Islet precursor cell (in vitro differentiated cells): ENCODE measurements at regions not wholly inside any gene's neighbourhood (a gene's known extent, or its start where the extent isn't known, plus 50 kb on each side); places are given as distances from the start of the nearest gene placed in this dataset.

Experiments used
- DNase-seq: peaks from one replicate; pipeline ENCODE4 v3.0.0-alpha.2; 2018

DNA sequence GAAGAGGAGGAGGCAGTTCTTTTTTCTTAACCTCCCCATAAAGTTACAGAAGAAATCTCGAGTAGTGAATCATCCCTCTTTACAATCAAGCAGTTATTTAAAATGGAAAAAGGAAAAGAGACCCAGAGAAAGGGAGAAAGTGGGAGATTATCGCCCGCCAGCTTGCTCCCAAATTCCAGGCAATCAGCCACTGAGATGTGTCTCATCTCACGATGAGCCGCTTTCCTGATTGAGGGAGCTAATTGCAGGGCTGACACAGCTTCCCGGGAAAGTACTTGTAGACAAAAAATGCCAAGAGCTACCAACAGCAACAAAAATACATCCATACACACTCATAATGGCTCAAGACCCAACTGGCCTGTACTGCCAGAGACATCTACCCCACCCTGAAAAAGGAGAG lies 191.6 kb upstream of the ZC3H12A start:
- DNase-seq = no peak

DNA sequence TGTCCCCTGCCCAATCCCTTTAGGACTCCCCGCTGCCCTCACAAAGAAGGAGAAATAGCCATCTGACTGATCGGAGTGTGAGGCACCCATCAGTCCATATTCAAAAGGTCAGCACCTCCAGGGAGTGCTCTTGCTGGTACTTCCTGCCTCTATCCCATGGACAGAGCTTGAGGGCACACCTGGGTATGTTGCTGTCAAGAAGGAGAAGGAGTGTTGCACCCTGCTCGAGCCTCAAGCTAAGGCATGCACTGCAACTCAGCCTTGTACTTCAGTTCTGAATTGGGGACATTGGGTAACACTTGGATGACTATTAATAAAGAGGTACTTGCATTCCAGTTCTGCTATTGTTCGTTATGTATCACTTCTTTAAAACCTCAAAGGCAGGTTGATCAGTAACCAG lies 190.3 kb upstream of the ZC3H12A start:
- no peak for DNase-seq

DNA sequence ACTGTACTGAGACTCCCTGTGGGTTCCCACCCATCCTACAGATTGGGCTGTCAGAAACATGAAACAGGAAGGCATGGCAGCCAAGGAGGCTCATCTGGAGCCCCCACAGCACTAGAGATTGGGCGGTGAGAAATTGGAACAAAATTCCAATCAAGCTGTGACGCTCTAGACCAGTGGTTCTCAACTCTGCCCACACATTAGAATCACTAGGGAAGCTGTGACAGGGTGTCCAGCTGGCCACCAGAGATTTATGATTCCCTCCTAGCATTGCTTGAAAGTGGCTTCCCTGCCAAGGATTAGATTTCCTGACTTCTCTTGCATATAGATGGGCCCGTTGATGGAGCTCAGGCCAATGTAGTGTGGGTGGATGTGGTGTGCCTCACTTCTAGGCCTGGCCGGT lies 187.5 kb upstream of the ZC3H12A start:
- no peak for DNase-seq

DNA sequence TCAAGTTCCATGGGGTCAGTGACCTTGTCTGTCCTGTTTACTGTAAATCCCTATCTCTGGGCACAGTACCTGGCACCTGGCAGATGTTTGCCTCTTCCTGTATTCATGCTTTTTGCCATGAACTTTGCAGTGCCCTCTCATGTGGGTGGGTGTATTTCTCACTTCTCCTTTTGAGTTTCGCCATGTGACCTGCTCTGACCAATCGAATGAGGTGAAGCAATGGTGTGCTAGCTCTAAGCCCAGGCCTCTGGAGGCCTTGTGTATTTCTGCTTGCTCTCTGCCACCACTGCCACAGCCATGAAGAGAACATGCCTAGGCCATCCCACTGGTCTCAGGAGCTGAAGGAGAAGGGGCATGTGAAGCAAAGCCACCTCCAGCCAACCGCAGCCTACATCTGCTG lies 185.5 kb upstream of the ZC3H12A start:
- no peak for DNase-seq

DNA sequence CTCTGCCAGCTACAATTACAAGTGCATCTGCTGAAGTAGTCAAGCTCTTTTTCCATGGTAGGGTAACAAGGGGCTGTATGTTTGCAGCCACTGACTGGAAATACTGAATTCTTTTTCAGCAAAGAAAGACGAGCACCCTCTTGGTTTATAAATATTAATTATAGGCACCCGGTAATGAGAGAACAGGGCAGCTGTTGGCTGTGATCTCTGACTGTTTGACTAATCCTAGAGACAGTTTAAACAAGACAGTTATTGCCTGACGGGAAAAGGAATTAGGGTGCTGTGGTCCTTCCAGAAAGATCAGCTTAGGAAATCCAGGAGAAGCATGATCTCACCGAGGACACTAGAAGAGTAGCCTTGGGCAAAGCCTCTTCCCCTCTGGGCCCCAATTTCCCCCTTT lies 183.7 kb upstream of the ZC3H12A start:
- DNase-seq = no peak

DNA sequence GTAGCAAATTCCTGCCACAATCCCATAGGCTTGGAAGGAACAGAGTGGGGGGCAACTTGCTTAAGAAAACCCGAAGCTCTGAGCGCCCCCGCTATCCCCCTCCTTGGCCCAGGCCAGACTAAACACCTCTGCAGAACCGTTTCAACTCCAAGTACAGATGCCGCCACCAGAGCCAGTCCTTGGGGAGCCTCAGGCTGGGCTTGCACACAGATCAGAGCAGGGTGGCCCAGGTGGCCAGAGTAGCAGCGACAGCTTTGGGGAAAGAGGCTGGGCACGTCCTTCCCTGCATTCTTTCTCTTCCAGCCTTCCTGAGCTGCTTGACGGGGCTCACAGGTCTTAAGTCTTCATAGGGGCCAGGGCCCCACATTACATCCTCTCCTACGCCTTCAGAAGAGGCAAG lies 181.6 kb upstream of the ZC3H12A start:
- no peak for DNase-seq

DNA sequence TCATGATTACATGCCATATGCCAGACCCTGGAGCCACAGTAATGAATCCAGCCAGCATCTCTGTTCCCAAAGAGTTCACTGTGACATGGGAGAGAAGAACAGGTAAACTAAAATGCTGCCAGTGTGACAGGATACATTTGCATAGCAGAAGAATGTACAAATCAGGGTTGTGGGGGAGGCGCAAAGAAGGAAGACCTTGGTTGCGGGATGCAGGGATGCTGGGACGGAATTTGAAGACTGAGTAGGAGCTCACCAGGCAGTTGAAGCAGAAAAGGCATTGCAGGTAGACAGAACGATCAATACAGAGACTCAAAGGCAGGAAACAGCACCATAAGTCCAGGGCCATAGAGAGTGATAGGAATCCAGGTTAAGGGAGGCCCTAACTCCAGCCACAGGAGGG lies 180.3 kb upstream of the ZC3H12A start:
- DNase-seq = no peak

DNA sequence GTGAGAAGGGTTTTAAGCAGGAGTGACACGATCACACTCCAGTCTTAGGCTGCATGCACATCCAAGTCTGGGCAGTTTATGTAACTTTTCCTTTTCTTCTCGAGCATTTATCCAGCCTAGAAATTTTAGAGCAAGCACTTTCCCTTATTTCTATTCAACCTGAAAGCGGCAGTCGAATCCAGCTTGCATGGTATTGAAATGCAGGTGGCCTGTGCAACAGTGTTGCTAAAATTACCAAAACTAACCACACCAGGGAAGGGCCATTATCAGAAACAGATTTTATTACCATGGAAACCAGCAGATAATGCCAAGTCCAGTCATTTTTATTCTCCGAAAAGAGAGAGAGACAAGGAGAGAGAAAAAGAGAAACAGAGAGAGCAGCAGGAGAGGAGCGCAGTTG lies 179.9 kb upstream of the ZC3H12A start:
- DNase-seq = no peak

DNA sequence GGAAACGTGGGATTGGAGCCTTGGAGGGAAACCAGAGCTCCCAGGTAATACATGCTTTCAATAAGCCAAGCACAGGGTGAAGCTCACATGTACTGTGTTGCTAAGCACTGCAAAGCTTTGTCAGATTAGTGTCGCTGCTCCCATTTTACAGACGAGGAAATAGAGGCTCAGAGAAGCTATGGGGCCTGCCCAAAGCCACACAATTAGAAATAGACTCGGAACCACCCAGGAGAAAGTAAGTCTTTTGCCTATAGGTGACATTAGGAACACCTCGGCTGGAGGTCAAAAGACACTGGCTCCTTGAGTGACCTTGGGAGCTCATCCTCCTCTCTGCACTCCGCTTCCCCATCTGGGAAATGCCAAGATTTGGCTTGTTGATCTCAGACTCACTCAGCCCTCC lies 175.6 kb upstream of the ZC3H12A start:
- DNase-seq = no peak

DNA sequence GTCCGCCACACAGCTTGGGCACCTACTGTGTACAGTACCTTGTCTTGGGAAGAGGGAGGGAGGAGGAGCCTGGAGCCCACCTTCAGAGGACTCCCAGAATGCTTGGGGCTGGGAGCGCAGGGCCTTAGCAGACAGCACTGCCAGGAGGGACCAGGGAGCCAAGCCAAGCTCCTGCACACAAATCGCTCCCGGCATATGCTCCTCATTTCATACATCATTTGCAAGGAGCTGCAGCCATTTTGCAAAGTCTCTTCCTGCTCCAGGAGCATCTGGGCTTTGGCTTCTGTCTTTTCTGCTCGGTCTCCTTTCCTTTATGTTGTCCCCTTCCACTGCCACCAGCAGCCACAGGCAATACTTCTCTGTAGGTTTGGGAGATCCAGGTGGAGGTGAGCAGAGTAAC lies 175.2 kb upstream of the ZC3H12A start:
- no peak for DNase-seq

DNA sequence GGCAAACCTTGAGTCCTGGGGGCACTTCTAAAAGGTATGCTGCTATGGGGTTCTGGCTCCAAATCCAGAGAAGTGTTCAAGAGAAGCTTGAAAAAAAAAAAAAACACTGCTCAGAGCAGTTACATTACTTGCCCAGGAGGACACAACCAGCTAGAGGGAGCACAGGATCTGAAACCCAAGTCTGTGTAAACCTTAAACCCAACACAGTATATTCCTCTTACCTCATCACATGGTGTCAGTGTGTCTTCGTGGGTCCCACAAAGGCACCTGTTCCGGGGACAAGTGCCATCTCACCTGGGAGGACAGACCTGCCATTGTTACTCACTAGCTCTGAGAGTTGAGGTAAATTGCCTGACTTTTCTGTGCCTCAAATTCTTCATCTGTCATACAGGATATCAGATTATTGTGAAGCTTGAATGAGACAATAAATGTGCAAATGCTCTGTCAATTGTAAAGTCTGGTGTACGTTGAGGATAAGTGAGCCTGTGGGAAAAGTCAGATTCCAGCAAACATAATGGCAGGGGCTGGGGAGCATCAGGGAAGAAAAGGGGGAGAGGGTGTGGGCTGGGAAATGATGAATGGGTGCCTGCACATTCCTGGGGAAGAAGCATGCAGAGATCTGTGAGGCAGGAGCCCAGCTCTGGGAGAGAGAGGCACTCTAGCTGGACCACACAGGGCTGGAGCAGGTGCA lies 170.4 kb upstream of the ZC3H12A start:
- no peak for DNase-seq

DNA sequence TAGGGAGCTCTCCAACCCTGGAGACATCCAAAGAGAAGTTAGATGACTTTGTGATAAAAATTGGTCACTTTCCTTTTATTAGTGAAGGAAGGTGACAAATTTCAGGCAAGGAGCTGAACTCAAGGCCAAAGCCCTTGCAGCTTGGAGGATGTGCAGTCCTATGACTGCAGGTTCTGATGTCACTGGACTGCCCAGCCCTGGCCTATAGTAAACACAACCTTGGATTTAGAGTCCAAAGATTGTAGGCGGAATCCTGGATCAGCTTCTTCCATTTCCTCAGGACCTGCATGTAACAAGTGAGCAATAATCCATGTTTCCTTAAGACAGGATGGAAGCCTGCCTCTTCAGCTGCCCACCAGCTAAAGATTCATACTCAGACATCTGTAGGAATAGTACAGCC lies 169.3 kb upstream of the ZC3H12A start:
- DNase-seq = no peak

DNA sequence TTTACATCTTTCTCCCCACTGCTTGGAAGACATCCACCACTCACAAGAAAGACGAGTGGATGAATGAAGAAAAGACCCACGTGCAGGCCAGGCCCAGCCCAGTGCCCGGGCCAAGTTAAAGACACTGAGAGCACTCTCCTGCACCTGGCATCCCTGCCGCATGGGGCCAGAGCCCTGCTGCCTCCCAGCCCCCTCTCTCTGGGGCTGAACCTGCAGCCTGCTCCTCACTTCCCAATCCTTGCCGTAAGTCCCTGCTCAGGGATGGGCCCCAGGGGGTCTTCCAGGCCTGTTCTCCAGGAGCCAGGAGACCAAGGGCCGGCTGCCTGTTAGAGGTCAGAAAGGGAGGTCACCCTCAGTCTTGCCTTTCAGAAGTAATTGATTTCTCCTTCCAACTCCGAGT lies 168.5 kb upstream of the ZC3H12A start:
- DNase-seq = no peak

DNA sequence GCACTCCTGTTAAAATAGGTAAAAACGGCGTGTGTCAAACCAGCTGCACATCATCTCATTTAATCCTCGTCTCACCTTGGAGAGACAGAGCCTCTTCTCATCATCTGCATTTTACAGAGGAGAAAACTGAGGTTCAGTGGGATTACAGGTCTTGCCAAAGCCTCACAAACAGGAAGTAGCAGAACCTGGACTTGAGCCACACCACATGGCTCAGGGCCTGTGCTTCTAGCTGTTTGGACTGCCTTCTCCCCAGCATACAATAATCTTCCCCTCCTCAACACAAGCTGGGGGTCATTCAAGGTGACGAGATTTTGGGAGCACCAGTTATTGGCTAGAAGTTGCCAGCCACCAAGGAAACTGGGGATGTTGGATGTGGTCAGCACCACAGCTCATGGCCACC lies 167.9 kb upstream of the ZC3H12A start:
- DNase-seq = no peak

DNA sequence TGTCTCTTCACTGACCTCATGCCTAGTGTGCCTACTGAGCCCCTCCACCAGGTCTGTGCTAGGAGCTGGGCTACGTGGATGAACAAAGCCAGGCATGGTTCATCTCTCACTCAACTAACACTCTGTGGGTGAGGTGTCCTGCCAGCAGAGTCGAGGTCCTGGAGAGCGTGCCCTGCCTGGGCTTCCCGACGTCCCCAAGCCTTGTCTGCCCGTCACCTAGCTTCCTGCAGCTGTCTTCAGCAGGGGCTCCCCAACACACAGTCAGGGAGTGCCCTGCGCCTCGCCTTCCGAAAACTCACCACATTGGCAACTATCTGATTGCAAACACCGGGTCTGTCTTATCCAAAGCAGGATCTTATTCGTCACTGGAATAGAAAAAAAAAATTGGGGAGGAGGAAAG lies 167.5 kb upstream of the ZC3H12A start:
- DNase-seq = no peak

DNA sequence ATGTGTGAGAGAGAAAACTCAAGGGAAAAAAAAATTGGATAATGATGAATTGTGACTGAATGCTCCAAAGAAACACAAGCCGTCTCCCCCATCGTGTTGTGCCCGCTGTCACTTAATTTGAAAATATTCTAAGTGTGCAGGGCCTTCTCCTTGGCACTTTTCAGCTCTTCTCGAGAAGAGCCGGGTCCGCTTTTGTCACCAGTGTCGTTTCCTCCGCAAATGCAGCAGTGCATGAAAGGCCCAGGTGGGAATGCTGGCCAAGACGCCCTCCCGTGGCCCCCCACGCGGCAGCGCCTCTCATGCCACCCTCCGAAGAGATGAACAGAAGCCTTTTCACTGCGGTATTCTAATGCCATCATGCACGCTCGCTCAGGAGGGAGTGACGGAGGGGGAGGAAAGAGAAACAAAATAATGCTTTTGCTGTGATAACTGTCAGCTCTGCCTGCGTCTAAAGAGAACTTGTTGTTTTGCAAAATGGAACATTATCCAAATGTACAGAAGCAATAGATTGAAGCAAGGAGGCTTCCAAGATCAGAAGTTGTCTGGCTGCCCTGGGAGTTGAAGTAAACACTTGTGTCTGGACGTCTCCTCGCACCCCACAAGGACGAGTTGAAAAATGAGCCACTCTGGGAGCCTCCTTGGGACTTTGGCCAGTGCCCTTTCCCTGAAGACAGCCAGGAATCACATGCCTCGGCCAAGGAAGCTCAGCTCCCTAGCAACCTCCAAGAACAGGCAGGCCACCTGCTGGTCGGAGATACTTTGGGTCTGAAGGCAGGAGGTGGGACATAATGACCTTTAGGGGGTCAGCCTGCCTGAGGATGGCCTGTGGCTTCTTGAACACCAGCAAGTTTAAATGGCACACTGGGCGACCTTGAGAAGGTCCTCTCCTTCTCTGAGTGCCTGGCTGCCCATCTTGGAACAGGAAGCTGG lies 166.1 kb upstream of the ZC3H12A start:
- no peak for DNase-seq

DNA sequence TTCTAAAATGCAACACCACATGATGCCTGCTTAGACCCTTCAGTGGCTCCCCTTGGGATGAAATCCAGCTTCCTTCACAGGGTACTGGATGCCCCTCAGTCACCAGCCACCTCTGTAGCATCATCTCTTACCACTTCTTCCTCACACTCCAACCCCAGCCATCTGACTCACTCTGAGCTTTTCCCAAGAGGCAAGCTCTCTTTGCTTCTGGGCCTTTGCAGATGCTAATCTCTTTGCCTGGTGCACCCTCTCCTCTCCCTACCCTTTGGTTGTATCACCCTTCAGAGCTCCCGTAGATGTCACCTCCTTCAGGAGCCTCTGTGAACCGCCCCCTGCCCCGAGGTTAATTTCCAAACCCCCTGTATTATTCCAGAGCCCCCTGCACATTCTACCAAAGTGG lies 164.8 kb upstream of the ZC3H12A start:
- no peak for DNase-seq

DNA sequence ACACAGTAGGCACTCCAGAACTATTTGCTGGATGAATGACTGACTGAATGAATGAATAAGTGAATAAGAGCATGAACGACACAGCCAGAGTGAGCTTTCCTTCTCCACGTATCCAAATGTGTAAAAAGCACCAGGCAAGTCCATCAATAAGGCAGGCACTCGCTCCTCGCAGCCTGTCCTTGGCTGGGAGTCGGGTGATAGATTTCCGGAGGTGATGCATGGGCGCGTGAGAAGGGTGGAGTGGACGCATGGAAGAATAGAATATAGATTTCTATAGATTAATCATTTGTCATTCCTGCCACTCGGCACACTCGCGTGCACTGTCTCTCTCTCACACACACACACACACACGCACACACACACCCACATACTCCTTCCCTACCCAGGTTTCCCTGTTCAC lies 164.3 kb upstream of the ZC3H12A start:
- no peak for DNase-seq

DNA sequence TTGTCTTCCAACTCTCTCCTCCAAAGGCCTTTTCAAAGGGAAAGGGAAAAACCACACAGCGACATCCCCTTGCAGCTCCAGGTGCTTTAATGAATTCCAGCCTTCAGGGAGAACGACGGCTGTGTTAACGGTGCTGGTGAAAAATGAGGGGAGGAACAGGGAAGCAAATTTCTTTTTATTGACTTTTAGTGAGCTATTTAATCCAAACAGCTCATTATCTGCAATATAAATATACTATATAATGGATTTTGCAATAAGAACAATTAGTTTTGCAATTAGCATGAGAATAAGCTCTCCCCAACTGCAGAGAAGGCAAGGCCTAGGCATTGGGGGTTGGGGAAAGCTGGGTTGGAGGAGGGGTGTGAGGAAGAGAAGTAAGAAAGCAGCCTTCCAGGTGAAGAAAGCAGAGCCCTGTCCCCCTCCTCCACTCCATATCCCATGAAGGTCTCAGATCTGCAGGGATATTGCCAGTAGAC lies 159.0 kb upstream of the ZC3H12A start:
- DNase-seq = no peak

DNA sequence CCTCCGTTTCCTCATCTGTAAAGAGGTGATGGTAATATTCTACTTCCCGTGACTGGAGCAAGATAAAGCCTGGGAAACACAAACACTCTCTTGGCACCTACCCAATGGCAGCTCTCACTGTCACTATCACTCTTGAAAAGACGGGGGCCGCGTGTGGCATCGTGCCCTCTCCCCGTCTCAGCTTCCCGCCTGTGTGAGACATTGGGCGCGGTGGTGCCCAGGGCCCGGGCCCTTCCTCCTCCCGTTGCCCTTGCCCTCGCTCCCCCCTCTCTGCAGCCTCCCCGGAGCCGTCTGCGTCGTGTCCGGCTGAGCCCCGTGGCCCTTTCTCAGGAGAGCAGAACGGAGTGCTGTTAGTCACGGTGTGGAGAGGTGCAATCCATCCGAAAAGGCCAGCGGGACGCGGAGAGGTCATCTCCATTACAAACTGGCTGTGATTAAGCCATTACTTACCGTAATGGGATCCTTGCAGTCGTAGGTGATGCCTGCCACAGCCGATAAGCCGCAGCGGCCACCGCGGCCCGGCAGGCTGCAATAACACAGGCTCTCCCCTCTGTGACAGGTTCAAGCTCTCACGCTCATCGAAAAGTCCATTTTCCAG lies 156.4 kb upstream of the ZC3H12A start:
- no peak for DNase-seq

DNA sequence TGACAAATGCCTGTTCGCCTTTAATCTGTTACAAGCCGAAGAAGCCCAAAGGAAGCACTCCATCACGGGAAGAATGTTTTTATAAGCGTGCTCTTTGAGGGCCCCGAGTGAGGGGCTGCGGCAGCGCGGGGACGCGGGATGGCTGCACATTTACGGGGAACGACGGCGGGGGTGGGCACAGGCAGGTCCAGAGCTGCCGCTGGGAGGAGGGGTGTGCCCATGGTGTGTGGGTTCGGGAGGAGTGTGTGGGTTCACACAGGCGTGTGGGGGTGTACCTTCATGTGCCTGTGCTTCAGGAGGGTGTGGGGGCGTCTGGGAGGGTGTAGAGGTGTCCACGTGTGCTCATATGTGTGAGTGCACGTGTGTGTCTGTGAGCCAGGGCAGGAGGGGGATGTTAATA lies 155.9 kb upstream of the ZC3H12A start:
- no peak for DNase-seq

DNA sequence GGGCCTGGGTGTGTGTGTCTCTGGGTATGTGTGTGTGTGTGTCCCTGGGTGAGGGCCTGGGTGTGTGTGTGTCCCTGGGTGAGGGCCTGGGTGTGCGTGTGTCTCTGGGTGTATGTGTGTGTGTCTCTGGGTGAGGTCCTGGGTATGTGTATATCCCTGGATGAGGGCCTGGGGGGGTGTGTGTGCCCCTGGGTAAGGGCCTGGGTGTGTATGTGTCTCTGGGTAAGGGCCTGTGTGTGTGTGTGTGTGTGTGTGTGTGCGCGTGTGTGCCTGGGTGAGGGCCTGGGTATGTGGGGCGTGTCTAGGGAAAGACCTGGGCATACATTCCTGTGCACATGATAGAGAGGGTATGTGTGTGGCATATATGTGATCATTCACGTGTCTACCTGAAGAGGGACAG lies 155.1 kb upstream of the ZC3H12A start:
- no peak for DNase-seq

DNA sequence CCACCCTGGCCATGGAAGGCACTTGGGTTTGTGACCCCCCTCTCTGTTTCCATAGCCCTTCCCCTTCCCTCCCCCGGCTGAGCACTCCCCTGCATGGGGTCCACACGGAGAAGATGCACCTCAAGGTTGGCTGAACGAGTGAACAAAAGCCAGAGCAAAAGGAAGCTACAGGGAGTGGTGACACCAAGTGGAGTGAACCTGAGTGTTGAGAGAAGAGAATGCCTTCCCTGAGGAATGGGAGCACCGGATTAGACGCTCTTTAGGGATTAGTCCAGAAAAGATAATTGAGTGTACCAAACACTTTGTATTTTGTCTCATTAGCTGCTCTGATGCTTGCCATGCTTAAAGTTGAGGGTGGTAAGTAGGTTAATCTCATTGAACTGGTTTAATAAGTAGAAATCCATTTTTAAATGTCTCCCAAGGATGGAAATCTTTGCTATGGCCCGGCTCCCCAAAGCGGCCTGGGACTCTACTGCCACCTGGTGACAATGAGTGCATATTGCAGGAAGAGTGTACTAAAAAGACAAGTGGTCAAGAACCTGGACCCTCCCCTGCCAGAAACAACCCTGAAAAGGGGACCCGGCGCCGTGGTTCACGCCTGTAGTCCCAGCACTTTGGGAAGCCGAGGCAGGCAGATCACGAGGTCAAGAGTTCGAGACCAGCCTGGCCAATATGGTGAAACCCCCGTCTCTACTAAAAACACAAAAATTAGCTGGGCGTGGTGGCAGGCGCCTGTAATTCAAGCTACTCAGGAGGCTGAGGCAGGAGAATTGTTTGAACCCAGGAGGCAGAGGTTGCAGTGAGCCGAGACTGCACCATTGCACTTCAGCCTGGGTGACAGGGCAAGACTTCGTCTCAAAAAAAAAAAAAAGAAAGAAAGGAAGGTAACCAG lies 150.6 kb upstream of the ZC3H12A start:
- DNase-seq = peak; percentile 70
